GM23338 (cell line): ENCODE measurements at regions not wholly inside any gene's neighbourhood (a gene's known extent, or its start where the extent isn't known, plus 50 kb on each side); places are given as distances from the start of the nearest gene placed in this dataset.

ENCODE experiments used
- CREB1 ChIP-seq: fragments of 250-450 bp; sonication (Bioruptor Pico); IDR thresholded peaks from 2 replicates; pipeline ENCODE4 v1.5.0; 2020; ENCODE audit warnings: low read depth, mild to moderate bottlenecking, moderate library complexity
- EZH2 ChIP-seq: fragments of 200-600 bp; sonication (generic); IDR thresholded peaks from one replicate; pipeline ENCODE4 v1.8.0; 2017; ENCODE audit warnings: antibody characterized with exemption, mild to moderate bottlenecking, low read depth; ENCODE audit not compliant: unreplicated experiment
- EZH2phosphoT487 ChIP-seq: fragments of 200-600 bp; sonication (generic); IDR thresholded peaks from one replicate; pipeline ENCODE4 v1.8.1; 2018; ENCODE audit warnings: antibody characterized with exemption; ENCODE audit not compliant: unreplicated experiment
- POLR2AphosphoS5 ChIP-seq: IDR thresholded peaks from 2 replicates; pipeline ENCODE4 v1.6.1; 2016; ENCODE audit warnings: antibody characterized with exemption, low read depth
- TF ChIP-seq, protein P1 (sequence below), 2 experiments: fragments of 200-600 bp in 1 of 2; sonication (generic) in 1 of 2; conservative IDR thresholded peaks; 2 replicates each; pipeline versions ENCODE4 v1.5.1 to v1.6.1; 2016 to 2017; ENCODE audit warnings: antibody characterized with exemption in 2 of 2, low read depth in 2 of 2, mild to moderate bottlenecking in 2 of 2, moderate library complexity in 1 of 2
- TF ChIP-seq, protein P2 (sequence below): IDR thresholded peaks from one replicate; pipeline ENCODE4 v1.6.1; 2018; ENCODE audit warnings: antibody characterized with exemption; ENCODE audit not compliant: unreplicated experiment

DNA sequence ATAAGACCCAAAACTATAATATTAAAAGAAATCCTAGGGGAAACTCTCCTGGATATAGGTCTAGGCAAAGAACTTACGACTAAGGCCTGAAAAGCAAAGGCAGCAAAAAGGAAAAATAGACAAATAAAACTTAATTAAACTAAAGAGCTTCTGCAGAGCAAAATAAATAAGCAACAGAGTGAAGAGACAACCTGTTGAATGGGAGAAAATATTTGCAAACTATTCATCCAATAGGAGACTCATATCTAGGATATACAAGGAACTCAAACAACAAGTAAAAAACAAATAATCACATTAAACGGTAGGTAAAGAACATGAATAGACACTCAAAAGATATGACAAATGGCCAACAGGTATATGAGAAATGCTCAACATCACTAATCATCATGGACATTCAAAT, 318.6 kb downstream of the CSNK1G3 start:
- TF ChIP-seq, protein P1, sequence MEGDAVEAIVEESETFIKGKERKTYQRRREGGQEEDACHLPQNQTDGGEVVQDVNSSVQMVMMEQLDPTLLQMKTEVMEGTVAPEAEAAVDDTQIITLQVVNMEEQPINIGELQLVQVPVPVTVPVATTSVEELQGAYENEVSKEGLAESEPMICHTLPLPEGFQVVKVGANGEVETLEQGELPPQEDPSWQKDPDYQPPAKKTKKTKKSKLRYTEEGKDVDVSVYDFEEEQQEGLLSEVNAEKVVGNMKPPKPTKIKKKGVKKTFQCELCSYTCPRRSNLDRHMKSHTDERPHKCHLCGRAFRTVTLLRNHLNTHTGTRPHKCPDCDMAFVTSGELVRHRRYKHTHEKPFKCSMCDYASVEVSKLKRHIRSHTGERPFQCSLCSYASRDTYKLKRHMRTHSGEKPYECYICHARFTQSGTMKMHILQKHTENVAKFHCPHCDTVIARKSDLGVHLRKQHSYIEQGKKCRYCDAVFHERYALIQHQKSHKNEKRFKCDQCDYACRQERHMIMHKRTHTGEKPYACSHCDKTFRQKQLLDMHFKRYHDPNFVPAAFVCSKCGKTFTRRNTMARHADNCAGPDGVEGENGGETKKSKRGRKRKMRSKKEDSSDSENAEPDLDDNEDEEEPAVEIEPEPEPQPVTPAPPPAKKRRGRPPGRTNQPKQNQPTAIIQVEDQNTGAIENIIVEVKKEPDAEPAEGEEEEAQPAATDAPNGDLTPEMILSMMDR (conservative IDR thresholded peaks at IDR 0.05; ENCODE audit: low read depth in 2 of 2): no peak
- no peak for TF ChIP-seq CREB1 (CRISPR knock-in tag)
- no peak for TF ChIP-seq EZH2phosphoT487
- no peak for TF ChIP-seq POLR2AphosphoS5
- TF ChIP-seq, protein P2, sequence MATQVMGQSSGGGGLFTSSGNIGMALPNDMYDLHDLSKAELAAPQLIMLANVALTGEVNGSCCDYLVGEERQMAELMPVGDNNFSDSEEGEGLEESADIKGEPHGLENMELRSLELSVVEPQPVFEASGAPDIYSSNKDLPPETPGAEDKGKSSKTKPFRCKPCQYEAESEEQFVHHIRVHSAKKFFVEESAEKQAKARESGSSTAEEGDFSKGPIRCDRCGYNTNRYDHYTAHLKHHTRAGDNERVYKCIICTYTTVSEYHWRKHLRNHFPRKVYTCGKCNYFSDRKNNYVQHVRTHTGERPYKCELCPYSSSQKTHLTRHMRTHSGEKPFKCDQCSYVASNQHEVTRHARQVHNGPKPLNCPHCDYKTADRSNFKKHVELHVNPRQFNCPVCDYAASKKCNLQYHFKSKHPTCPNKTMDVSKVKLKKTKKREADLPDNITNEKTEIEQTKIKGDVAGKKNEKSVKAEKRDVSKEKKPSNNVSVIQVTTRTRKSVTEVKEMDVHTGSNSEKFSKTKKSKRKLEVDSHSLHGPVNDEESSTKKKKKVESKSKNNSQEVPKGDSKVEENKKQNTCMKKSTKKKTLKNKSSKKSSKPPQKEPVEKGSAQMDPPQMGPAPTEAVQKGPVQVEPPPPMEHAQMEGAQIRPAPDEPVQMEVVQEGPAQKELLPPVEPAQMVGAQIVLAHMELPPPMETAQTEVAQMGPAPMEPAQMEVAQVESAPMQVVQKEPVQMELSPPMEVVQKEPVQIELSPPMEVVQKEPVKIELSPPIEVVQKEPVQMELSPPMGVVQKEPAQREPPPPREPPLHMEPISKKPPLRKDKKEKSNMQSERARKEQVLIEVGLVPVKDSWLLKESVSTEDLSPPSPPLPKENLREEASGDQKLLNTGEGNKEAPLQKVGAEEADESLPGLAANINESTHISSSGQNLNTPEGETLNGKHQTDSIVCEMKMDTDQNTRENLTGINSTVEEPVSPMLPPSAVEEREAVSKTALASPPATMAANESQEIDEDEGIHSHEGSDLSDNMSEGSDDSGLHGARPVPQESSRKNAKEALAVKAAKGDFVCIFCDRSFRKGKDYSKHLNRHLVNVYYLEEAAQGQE: no peak
- no peak for TF ChIP-seq EZH2
